Activated T-helper 9 cell treated with anti-CD3 and anti-CD28 coated beads, Interleukin-2, amount 50 U/mL, for 16 hours (primary cell): ENCODE measurements at regions not wholly inside any gene's neighbourhood (a gene's known extent, or its start where the extent isn't known, plus 50 kb on each side); places are given as distances from the start of the nearest gene placed in this dataset.
"Not testable (repeated sequence)": the region's sequence is repeated elsewhere in the genome, so short reads cannot be mapped to it uniquely, and the experiment has no call there.

Experiments used
- DNase-seq: peaks from one replicate; pipeline ENCODE4 v3.0.0-alpha.2; 2020; ENCODE audit warnings: low read depth

DNA sequence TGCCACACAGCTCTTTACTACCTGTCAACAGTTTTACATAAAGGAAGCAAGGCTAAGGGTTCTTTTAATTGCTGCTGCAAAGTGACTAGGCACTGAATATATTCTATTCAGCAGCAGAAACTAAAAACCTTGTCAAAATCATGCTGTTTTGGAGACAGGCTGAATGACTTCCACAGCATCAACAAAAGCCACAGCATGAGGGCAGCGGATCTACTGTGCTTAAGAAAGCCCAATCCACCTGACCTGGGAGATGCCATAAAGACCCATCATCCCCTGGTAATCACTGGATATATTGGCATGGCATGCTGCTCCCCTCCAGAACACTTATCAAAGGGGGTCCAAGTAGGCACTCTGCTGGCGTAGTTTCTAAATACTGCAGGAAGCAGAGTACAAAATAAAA, 715.1 kb upstream of the SLC8A1 start:
- no peak for DNase-seq

DNA sequence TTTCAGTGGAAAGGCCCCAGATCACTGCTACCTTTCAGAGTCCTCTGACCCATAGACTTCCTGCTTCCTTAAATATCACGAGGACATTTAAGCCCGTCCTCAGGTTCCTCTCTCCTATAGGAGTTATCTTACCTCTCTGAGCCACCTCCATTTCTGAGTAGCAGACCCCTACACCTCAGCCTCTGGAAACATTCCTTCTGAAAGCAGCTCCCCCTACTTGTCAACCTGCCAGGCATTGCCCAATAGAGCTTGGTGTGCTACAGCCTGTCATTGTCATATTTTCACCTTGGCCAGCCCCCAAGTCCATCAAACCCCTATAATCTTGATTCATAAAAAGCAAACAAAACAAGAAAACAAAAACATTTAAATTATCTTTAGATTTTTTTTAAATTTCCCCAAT, 717.9 kb upstream of the SLC8A1 start:
- DNase-seq = no peak

DNA sequence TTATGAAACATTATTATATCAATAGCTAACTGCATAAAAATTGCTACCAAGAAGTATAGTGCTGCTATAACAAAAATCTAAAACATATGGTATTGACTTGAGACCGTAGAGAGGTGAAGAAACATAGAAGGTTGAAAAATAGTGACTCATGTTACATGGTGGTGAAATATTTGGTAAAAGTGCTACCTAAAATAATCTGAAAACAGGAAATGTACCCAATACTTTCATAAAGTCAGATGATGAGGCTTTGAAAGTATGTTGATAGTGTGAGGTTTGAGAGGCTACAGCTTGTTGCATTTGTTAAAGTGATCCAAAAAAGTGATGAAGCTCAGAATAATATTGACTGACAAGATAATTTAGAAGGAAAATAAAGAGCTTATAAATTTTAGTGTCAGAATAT, 718.7 kb upstream of the SLC8A1 start:
- no peak for DNase-seq

DNA sequence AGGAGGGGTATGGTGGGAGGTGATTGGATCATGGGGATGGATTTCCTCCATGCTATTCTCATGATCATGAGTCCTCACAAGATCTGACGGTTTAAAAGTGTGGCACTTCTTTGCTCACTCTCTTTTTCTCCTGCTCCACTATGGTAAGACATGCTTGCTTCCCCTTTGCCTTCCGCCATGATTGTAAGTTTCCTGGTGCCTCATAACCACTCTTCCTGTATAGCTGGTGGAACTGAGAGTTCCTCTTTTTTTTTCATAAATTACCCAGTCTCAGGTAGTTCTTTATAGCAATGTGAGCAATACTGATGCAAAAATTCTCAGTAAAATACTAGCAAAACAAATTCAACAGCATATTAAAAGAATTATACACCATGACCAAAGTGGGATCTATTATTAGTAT, 728.5 kb upstream of the SLC8A1 start:
- DNase-seq = no peak

DNA sequence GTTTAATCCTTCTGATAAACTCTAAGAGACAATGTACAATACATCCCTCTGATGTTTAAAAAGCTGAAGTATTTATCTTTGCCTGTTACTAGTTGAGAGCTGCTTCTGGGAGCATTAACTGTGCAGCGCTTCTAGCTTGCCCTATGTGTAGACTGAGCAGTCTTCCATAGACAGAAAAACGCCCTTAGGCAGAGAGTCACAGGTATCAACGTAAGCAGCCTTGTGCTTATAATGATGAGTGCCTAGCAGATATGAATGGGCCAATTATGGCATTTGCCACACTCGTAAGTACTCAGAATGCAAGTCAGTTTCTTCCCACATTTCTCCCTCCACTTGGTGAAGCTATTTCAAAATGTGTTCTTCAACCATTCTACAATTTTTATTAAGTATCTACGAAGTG, 731.1 kb upstream of the SLC8A1 start:
- DNase-seq = no peak

DNA sequence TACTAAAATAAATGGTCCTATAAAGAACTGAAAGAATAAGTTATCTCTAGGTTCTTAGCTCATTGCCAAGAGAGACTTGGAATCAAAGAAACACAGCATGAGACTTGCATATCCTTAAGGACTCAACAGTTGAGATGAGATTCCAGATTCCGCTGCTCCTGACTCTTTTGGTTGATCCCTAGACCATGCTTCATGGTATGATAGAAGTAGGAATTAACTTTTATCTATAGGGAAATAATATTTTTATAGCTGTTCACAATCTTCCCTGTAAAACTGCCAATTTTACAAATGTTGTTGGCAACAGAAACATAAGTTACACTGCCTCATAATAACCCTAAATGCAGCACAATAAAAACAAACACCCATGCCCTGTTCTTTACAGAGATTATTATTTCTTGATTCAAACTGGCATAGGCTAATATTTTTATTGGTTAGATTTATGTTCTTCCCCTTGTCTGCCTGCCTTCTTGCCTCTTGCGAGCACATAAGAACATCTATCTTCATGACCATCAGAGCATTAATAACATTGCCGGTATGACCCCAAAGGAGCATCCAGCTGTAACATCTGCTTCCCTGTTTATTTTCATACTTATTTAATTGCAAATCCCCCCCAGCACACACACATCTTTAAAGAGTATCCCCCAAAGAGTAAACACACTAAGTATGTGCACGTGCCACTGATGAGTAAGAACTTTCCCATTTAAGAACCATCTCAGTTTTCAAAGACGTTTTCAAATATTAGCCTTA, 735.7 kb upstream of the SLC8A1 start:
- no peak for DNase-seq

DNA sequence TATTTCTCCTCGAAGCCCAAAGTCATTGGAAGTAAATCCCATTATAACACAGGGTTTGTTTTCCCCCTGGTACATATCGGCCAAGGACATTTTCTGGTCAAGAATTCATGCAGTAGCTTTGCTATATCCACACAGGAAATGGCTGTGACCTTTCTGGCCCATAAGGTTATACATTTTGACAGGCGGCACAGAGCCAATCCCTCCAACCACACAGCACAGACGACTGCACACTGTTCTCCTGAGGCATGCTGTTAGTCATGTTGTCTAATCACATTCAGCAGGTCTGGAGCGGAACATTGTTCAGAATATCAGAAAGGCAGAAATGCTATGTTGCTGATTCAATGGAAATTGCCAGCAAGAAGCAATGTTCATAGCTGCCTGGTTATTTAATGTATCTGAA, 742.3 kb upstream of the SLC8A1 start:
- no peak for DNase-seq

DNA sequence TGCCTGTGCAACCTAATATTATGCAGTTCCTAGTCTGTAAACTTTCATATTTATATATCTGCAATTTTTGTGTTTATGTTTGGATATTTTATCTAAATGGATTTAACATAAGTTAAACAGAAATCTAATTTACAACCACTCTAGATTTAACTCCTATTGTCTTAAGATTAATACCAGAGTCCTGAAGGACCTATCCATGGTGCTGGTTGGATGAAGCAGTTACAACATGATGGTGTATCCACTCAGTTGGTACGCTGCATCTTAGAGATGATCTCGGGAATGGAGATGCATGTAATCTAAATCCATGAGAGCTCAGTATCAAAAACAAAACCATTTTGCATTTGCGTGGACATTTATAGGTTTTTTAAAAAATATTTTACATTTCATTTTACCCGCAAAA, 745.9 kb upstream of the SLC8A1 start:
- DNase-seq = no peak

DNA sequence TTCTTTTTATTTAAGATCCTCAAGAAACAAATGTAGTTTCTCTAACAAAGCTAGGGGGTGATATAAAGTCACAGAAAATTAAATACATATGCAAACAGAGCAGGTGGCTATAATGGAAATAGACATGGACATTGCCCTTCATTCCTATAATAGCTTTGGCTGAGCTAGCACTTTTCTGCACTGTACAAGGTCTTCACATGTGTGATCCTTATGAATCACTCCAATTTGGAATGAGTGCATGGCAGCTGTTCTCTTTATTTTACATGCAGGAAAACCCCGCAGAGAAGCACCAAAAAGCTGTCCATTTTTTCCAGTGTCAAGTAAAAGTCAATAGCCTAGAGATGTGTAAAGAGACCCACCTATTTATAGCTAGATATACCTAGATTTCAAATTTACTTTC, 747.4 kb upstream of the SLC8A1 start:
- no peak for DNase-seq

DNA sequence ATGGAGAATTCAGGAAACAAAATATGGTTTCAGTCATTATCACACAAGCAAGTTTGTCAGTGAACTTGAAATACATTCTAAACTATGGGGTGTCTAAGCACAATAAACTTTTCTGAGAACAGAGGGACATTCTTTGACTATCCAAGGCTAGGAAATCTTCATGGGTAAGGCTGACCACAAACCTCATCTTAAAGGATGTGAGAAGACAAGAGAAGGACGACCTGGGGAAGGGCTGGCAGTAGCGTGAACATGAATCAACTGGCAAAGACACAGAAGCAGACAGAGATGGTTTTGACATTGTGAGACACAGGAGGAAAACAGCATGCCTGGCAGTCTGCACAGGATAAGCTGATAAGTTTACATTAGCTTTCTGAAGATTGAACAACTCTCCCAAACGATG, 752.4 kb upstream of the SLC8A1 start:
- DNase-seq = no peak

DNA sequence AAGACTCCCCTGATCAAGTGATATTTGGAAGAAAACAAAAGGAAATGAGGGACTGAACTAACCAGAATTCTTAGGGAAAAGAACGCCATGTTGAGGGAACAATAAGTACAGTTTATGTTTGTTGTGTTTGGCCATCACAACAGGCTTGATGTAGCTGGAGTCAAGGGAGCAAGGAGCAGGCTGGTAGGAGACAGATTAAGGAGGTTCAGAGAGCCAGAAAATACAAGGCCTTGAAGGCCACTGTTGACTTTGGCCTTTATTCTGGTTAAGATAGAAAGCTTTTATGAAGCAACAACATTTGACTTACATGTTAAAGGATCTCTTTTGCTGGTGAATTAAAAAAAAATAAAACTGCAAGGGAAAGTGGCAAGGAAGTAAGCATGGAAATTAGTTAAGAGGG, 754.1 kb upstream of the SLC8A1 start:
- no peak for DNase-seq

DNA sequence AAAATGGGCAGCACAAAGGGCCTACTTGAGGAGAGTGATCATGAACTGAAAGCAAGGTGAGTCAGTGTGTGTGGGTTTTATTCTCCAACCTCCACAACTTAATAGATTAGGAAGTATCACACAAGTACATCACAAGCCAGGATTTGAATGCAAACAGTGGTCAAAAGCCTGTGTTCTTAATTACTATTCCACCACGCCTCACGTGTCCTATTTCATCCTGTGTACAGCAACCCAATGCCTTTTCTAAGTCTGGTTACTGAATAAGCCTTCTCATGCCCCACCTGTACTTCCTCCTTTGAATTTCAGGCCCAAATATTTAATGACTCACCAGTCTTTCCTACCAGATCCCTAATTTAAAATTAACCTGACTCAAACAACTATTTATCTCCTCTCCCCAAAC, 755.7 kb upstream of the SLC8A1 start:
- no peak for DNase-seq

DNA sequence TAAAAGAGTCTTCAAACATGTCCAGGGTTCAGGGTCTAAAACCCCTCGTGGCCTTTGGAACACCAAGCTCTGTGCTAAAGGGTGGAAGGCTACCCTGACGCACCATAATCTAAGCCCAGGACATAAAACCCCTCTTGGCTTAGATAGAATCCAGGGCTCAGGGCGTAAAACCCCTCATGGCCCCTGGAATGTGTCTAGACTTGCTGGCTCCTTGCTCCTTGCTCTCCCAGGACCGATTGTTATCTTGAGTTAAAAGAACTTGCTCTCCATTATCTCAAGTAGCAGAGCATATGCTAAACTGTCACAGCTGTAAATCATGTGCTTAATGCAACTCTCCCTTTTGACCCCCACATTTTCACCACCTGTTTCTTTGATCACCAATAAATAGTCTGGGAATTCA, 758.1 kb upstream of the SLC8A1 start:
- DNase-seq = not testable (repeated sequence)

DNA sequence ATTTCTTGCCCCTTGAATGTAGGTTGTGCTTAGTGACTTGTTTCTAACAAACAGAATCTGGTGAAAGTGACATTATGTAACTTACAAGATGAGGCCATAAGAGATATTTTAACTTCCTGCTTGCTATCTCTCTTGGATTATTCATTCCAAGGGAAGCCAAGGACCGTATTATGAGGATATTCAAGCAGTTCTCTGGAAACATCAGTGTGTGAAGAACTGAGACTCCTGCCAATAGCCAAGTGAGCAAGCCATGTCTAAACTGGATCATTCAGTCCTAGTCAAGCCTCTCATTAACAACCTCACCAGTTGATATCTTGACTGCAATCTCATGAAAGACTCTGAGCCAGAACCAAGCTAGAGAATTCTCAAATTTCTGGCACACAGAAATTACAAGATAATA, 765.1 kb upstream of the SLC8A1 start:
- no peak for DNase-seq

DNA sequence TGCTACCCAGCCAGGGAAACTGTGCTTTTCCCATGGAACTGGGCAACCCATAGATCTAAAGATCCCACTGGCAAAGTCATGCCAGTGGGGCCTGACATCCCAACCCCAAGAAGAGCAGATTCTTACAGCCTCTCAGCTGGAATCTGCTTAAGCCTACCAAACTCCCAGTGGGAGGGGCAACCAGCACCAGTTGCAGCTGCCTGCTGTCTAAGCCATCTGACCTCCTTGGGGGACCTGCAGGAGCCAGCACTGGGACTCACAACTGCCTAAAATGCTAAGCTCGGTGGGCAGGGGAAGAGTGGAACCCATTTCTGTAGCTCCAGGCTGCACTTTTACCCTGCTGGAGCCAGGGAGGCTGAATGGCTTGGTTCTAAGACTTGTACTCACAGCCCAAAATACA, 770.7 kb upstream of the SLC8A1 start:
- no peak for DNase-seq

DNA sequence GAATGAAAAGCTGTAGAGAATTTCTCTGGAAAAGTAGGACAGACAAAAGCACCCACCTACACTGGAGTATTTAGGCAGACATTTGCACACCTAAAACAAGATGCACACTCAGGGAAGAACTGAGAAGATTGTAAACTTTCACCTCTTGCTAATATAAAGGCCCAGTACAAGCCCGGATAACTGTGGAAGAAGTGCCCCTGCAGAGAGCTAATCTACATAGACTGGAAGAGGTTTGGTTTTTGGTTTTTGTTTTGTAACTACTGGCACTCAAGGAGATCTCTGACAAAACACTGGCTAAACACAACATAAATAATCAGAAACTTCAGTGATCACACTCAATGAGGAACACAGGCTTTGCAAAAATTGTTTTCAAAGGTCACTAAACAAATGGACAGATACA, 782.2 kb upstream of the SLC8A1 start:
- no peak for DNase-seq

DNA sequence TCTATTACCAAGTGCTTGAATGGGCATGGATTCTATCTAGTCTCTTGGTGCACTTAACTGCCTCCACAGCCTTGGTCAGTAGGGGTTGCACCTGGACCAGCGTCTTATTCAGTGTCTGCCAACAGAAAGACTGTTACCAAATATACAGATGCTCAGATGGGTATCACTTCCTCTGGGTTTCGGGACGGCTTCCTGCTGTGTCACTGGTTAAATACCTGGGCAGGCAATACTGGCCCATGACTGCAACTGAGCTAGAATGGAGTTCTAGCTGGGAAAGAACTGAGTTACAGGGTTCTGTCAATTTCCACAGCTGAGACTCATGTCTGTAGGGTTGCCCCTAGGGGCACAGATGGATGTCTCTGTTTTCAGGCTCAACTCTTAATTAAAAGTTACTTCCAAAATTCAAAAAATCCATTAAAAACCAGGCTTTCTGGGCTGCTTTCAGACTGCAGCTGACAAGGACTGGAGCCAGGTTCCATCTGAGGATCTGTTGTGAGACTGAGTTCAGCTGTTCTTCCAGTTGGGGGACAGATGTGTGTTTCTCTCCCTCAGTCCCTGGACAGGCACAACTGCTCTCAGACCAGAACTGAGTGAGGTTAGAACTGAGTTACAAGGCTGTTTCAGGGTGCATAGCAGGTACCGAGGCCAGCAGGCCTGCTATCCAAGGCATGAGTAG, 789.6 kb upstream of the SLC8A1 start:
- no peak for DNase-seq

DNA sequence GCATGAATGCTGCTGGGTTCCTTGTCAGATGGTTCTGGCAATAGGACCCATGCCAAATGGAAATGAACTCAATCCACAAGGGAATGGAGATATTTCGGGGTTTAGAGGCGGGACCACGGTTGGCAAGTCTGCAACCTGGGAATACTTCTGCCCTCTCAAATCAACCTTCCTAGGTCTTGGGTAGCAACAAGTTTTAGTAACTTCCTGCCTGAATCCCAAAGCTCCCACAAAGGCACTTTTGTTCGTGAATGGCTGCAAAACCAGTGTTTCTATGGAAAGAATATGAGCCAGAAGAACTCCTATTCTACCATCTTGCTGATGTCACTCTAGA, 790.1 kb upstream of the SLC8A1 start:
- DNase-seq = no peak

DNA sequence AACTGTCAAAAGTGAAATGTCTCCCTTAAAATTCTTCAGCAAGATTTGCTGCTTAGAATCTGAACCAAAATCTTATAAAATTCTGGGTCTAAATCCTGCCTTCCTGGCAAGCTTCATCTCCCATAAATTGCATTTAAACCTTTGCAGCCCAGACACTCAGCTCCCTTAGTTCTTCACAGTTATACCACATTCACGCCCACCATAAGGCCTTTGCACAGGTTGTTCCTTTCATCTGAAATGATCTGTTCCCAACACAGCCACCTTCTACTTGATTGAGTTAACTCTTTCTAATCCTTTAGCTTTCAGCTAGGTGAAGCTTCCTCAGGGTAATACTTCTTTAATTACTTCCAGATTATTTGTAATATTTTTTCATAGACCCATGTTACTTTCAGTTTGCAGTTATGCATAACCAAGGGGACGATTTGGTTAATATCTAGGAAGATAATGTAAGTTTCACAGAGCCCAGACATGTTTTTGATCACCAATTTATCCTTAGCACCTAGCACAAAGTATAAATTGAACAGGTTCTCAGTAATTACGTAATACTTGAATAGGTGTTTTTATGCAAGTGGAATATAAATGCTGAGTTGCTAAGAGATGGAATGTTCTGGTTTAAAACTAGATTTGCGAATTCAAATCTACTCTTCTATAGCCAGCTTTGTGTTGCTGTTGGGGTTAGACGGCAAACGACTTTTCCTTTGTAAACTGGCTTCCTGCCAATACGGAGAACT, 779.7 kb upstream of the PKDCC start:
- DNase-seq = no peak

DNA sequence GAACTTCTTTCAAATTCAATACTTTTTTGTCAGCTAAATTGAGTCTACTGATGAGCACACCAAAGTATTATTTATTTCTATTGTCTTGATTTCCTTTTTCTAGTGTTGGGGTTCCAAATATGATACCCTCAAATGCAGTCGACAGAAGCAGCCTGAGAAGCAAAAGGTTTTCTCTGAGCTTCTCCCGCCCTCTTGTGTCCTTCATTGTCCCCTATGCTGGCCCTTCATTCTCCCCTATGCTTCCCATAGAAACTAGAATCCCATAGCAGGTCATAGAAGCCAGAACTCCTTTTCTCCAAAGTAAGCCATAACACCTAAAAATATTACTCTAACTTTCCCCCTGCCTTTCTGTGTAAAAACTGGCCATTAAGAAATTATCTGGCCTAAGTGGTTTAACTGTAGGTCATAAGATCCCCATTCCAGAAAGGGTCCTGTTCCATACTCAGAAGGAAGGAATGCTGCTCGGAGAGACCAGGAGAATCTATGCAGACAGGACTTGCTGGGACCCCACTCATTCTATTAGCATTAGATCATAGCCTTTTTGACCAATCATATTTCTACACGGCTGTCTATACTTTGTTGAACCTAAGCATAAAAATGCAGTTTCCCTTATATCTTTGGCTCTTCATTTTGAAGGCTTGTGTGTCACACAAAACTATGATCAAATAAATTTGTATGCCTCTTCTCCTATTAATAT, 764.6 kb upstream of the PKDCC start:
- DNase-seq = no peak

DNA sequence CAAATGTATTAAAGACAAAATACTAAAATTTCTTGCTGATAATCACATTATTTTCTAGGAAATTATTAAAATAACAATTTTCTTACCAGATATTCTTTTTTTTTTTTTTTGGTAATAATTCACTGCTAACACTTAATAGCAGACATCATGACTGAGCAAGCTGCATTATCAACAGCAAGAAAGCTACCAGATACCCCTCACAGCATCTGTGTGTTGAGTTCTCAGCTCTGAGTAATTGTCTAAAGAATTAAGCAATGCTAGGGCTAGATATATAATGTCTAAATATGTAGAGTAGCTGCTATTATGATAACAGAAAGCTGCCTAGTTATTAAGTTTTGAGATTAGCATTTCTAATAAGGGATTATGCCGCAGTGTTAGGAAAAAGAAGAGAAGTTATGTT, 754.3 kb upstream of the PKDCC start:
- DNase-seq = no peak

DNA sequence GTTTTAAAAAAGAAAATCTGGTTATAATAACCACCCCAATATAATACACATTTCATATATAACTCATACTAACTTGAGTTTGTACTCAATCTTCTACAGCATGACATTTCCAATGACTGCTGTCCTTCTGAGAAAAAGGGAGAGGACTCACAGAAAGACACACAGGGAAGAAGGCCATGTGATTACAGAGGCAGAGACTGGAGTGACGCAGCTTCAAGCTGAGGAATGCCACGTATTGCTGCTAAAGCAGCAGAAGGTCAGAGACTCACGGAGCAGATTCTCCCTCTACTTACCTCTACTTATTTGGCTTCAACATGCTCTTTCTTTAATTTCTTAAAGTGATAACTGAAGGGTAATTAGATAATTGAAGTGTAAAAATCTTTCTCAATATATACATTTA, 753.5 kb upstream of the PKDCC start:
- DNase-seq = no peak

DNA sequence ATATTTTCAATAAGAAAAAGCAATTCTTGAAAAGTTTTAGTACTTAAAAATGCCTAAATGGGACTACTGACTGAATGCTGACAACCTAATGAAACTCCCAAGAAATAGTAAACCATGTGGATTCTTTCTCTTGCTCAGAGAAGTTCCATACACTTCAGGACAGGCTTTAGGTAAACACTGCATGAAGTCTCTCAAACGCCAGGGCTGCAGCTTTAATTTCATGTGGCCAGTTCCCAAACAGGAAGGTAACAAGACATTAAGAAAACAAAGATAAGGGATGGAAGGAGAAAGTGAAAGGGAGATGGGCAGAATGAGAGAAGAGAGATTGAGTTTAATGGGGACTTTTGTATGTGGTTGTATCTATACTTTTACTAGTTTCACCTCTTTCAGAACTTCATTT, 734.7 kb upstream of the PKDCC start:
- no peak for DNase-seq
